WTC11 (cell line): ENCODE measurements at regions not wholly inside any gene's neighbourhood (a gene's known extent, or its start where the extent isn't known, plus 50 kb on each side); places are given as distances from the start of the nearest gene placed in this dataset.
"Not testable (repeated sequence)": the region's sequence is repeated elsewhere in the genome, so short reads cannot be mapped to it uniquely, and the experiment has no call there.

Source experiments
- ATAC-seq: fragments of 200-7000 bp; cut with Tn5 transposase; 2 replicates; pipeline ENCODE4 v1.10.0; 2021; ENCODE audit warnings: mild to moderate bottlenecking, moderate library complexity
- CTCF ChIA-PET: fragments of 300-600 bp; sonication (Branson Sonifier 250); formaldehyde crosslinking; loops from one replicate; lab custom pipeline; 2021; ENCODE audit warnings: antibody characterized with exemption; lab: Charles Lee
- POLR2A ChIA-PET: fragments of 350-600 bp; sonication (Branson Sonifier 250); formaldehyde crosslinking; loops from one replicate; lab custom pipeline; 2021; ENCODE audit warnings: antibody characterized with exemption; lab: Charles Lee
- DNase-seq: peaks from one replicate; pipeline ENCODE4 v3.0.0; 2021; ENCODE audit warnings: low spot score
- H3K27ac Mint-ChIP-seq: 2 replicates; pipeline ENCODE4 v1.8.0; 2021; ENCODE audit warnings: mixed read lengths
- H3K27me3 Mint-ChIP-seq: 2 replicates; pipeline ENCODE4 v1.8.0; 2021; ENCODE audit warnings: low read depth, mild to moderate bottlenecking, moderate library complexity, mixed read lengths
- H3K36me3 Mint-ChIP-seq: 2 replicates; pipeline ENCODE4 v1.8.0; 2021; ENCODE audit warnings: mixed read lengths
- H3K4me1 Mint-ChIP-seq: 2 replicates; pipeline ENCODE4 v1.8.0; 2022; ENCODE audit warnings: mixed read lengths
- H3K4me3 Mint-ChIP-seq: 2 replicates; pipeline ENCODE4 v1.8.0; 2021; ENCODE audit warnings: mild to moderate bottlenecking, moderate library complexity, mixed read lengths
- H3K9me3 Mint-ChIP-seq: 2 replicates; pipeline ENCODE4 v1.8.0; 2021; ENCODE audit warnings: mixed read lengths
- CTCF ChIP-seq: fragments of 200-600 bp; IDR thresholded peaks from 2 replicates; pipeline ENCODE4 v1.8.0; 2022; ENCODE audit warnings: antibody characterized with exemption
- ETV6 ChIP-seq: sonication (generic); formaldehyde crosslinking; IDR thresholded peaks from 2 replicates; pipeline ENCODE4 v1.8.1; 2022; ENCODE audit warnings: mild to moderate bottlenecking, missing genetic modification reagents
- FOXJ3 ChIP-seq: sonication (generic); formaldehyde crosslinking; IDR thresholded peaks from 2 replicates; pipeline ENCODE4 v1.9.0; 2021; ENCODE audit warnings: missing genetic modification reagents, mild to moderate bottlenecking, borderline replicate concordance
- GABPB1 ChIP-seq: sonication (generic); formaldehyde crosslinking; IDR thresholded peaks from 2 replicates; pipeline ENCODE4 v1.8.1; 2023; ENCODE audit warnings: mild to moderate bottlenecking, missing genetic modification reagents
- MYBL2 ChIP-seq: sonication (generic); formaldehyde crosslinking; IDR thresholded peaks from 2 replicates; pipeline ENCODE4 v1.8.1; 2023; ENCODE audit warnings: mild to moderate bottlenecking, moderate library complexity, missing genetic modification reagents
- NFE2L1 ChIP-seq: sonication (generic); formaldehyde crosslinking; IDR thresholded peaks from 2 replicates; pipeline ENCODE4 v1.8.1; 2023; ENCODE audit warnings: missing genetic modification reagents
- NR1H2 ChIP-seq: sonication (generic); formaldehyde crosslinking; IDR thresholded peaks from 2 replicates; pipeline ENCODE4 v1.9.0; 2021; ENCODE audit warnings: mild to moderate bottlenecking, moderate library complexity, missing genetic modification reagents
- PRDM15 ChIP-seq: sonication (generic); formaldehyde crosslinking; IDR thresholded peaks from 2 replicates; pipeline ENCODE4 v1.8.0; 2022; ENCODE audit warnings: missing genetic modification reagents
- SMAD4 ChIP-seq: sonication (generic); formaldehyde crosslinking; IDR thresholded peaks from 2 replicates; pipeline ENCODE4 v1.8.0; 2022; ENCODE audit warnings: mild to moderate bottlenecking, missing genetic modification reagents
- SOX15 ChIP-seq: fragments of 250-450 bp; sonication (Bioruptor Pico); IDR thresholded peaks from 2 replicates; pipeline ENCODE4 v1.9.0; 2021; ENCODE audit warnings: mild to moderate bottlenecking
- TEAD4 ChIP-seq: sonication (generic); formaldehyde crosslinking; IDR thresholded peaks from 2 replicates; pipeline ENCODE4 v1.8.0; 2022; ENCODE audit warnings: mild to moderate bottlenecking, missing genetic modification reagents
- USF1 ChIP-seq: sonication (generic); formaldehyde crosslinking; IDR thresholded peaks from 2 replicates; pipeline ENCODE4 v1.8.0; 2022; ENCODE audit warnings: mild to moderate bottlenecking, missing genetic modification reagents
- ZBTB21 ChIP-seq: sonication (generic); formaldehyde crosslinking; IDR thresholded peaks from 2 replicates; pipeline ENCODE4 v1.8.1; 2023; ENCODE audit warnings: mild to moderate bottlenecking, missing genetic modification reagents, borderline replicate concordance
- ZNF121 ChIP-seq: sonication (generic); formaldehyde crosslinking; IDR thresholded peaks from 2 replicates; pipeline ENCODE4 v1.8.0; 2023; ENCODE audit warnings: missing genetic modification reagents
- TF ChIP-seq, protein P1 (sequence below): sonication (generic); formaldehyde crosslinking; IDR thresholded peaks from 2 replicates; pipeline ENCODE4 v1.8.1; 2022; ENCODE audit warnings: low read depth, mild to moderate bottlenecking, moderate library complexity, missing genetic modification reagents, borderline replicate concordance
- TF ChIP-seq, protein P2 (sequence below): sonication (generic); formaldehyde crosslinking; IDR thresholded peaks from 2 replicates; pipeline ENCODE4 v1.8.1; 2023; ENCODE audit warnings: mild to moderate bottlenecking, missing genetic modification reagents, moderate library complexity
- TF ChIP-seq, protein P3 (sequence below): fragments of 250-450 bp; sonication (Bioruptor Pico); IDR thresholded peaks from 2 replicates; pipeline ENCODE4 v1.8.0; 2021; ENCODE audit warnings: mild to moderate bottlenecking
- TF ChIP-seq, protein P4 (sequence below): sonication (generic); formaldehyde crosslinking; IDR thresholded peaks from 2 replicates; pipeline ENCODE4 v1.8.1; 2022; ENCODE audit warnings: missing genetic modification reagents, borderline replicate concordance

DNA sequence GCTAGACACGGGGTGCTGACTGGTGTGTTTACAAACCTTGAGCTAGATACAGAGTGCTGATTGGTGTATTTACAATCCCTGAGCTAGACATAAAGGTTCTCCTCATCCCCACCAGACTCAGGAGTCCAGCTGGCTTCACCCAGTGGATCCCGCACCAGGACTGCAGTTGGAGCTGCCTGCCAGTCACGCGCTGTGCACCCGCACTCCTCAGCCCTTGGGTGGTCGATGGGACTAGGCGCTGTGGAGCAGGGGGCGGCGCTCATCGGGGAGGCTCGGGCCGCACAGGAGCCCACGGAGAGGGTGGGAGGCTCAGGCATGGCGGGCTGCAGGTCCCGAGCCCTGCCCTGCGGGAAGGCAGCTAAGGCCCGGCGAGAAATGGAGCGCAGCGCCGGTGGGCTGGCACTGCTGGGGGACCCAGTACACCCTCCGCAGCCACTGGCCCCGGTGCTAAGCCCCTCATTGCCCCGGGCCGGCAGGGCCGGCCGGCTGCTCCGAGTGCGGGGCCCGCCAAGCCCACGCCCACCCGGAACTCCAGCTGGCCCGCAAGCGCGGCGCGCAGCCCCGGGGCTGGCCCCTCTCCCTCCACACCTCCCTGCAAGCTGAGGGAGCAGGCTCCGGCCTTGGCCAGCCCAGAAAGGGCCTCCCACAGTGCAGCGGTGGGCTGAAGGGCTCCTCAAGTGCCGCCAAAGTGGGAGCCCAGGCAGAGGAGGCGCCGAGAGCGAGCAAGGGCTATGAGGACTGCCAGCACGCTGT is 406.4 kb downstream of the HLX start:
- peaks cover 19% of the 10 kb centered on the region for H3K4me1 Mint-ChIP-seq
- H3K27me3 Mint-ChIP-seq, DNase-seq, H3K4me3 Mint-ChIP-seq, POLR2A ChIA-PET, ATAC-seq, H3K27ac Mint-ChIP-seq, H3K36me3 Mint-ChIP-seq: not testable (repeated sequence)
- H3K9me3 Mint-ChIP-seq: peaks cover 11% of the 10 kb centered on the region
- CTCF ChIA-PET: interaction anchor here (1.1 kb wide), 1 partner anchor 22 kb away, joined by 5 read pairs; no protein-coding TSS in a partner anchor

GRCh38 chr1:221286399-221286798 is 407.2 kb downstream of the HLX start:
- CTCF ChIA-PET: interaction anchor here (1.0 kb wide), 1 partner anchor 22 kb away, joined by 4 read pairs; no protein-coding TSS in a partner anchor
- POLR2A ChIA-PET: no interaction called here
- no peak overlapping the region for H3K27ac Mint-ChIP-seq
- H3K4me3 Mint-ChIP-seq: no peak overlapping the region
- DNase-seq: no peak
- no peak for ATAC-seq
- H3K36me3 Mint-ChIP-seq: no peaks in the 10 kb centered on the region
- TF ChIP-seq, protein P1, sequence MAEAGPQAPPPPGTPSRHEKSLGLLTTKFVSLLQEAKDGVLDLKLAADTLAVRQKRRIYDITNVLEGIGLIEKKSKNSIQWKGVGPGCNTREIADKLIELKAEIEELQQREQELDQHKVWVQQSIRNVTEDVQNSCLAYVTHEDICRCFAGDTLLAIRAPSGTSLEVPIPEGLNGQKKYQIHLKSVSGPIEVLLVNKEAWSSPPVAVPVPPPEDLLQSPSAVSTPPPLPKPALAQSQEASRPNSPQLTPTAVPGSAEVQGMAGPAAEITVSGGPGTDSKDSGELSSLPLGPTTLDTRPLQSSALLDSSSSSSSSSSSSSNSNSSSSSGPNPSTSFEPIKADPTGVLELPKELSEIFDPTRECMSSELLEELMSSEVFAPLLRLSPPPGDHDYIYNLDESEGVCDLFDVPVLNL (CRISPR knock-in tag): no peak
- TF ChIP-seq SMAD4 (CRISPR knock-in tag): no peak
- TF ChIP-seq, protein P2, sequence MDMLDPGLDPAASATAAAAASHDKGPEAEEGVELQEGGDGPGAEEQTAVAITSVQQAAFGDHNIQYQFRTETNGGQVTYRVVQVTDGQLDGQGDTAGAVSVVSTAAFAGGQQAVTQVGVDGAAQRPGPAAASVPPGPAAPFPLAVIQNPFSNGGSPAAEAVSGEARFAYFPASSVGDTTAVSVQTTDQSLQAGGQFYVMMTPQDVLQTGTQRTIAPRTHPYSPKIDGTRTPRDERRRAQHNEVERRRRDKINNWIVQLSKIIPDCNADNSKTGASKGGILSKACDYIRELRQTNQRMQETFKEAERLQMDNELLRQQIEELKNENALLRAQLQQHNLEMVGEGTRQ (CRISPR knock-in tag): no peak
- TF ChIP-seq PRDM15: no peak
- TF ChIP-seq ZNF121 (CRISPR knock-in tag): no peak
- TF ChIP-seq, protein P3, sequence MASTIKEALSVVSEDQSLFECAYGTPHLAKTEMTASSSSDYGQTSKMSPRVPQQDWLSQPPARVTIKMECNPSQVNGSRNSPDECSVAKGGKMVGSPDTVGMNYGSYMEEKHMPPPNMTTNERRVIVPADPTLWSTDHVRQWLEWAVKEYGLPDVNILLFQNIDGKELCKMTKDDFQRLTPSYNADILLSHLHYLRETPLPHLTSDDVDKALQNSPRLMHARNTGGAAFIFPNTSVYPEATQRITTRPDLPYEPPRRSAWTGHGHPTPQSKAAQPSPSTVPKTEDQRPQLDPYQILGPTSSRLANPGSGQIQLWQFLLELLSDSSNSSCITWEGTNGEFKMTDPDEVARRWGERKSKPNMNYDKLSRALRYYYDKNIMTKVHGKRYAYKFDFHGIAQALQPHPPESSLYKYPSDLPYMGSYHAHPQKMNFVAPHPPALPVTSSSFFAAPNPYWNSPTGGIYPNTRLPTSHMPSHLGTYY: no peak
- no peak for TF ChIP-seq ETV6 (CRISPR knock-in tag)
- TF ChIP-seq USF1: no peak
- no peak for TF ChIP-seq MYBL2 (CRISPR knock-in tag)
- TF ChIP-seq TEAD4: no peak
- no peak for TF ChIP-seq FOXJ3 (CRISPR knock-in tag)
- no peak for TF ChIP-seq ZBTB21 (CRISPR knock-in tag)
- no peak for TF ChIP-seq CTCF
- TF ChIP-seq SOX15 (CRISPR knock-in tag): no peak
- TF ChIP-seq GABPB1: no peak
- TF ChIP-seq, protein P4, sequence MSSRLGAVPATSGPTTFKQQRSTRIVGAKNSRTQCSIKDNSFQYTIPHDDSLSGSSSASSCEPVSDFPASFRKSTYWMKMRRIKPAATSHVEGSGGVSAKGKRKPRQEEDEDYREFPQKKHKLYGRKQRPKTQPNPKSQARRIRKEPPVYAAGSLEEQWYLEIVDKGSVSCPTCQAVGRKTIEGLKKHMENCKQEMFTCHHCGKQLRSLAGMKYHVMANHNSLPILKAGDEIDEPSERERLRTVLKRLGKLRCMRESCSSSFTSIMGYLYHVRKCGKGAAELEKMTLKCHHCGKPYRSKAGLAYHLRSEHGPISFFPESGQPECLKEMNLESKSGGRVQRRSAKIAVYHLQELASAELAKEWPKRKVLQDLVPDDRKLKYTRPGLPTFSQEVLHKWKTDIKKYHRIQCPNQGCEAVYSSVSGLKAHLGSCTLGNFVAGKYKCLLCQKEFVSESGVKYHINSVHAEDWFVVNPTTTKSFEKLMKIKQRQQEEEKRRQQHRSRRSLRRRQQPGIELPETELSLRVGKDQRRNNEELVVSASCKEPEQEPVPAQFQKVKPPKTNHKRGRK: no peak
- TF ChIP-seq NFE2L1 (CRISPR knock-in tag): no peak
- no peak for TF ChIP-seq NR1H2
- peaks cover 8% of the 10 kb centered on the region for H3K9me3 Mint-ChIP-seq
- peaks cover 26% of the 10 kb centered on the region for H3K4me1 Mint-ChIP-seq
- H3K27me3 Mint-ChIP-seq: no peaks in the 10 kb centered on the region
